Progenitor cell of endocrine pancreas (in vitro differentiated cells): ENCODE measurements at regions not wholly inside any gene's neighbourhood (a gene's known extent, or its start where the extent isn't known, plus 50 kb on each side); places are given as distances from the start of the nearest gene placed in this dataset.
"Not testable (repeated sequence)": the region's sequence is repeated elsewhere in the genome, so short reads cannot be mapped to it uniquely, and the experiment has no call there.

Experiments used
- DNase-seq: peaks from one replicate; pipeline ENCODE4 v3.0.0; 2021; ENCODE audit warnings: low spot score; ENCODE audit not compliant: unreplicated experiment
- H3K27ac Mint-ChIP-seq: 2 replicates; pipeline ENCODE4 v1.8.0; 2021; ENCODE audit warnings: mild to moderate bottlenecking, moderate library complexity, mixed read lengths
- H3K27me3 Mint-ChIP-seq: 2 replicates; pipeline ENCODE4 v1.8.0; 2021; ENCODE audit warnings: mixed read lengths
- H3K36me3 Mint-ChIP-seq: 2 replicates; pipeline ENCODE4 v1.8.0; 2022; ENCODE audit warnings: mixed read lengths; ENCODE audit not compliant: insufficient read depth
- H3K4me1 Mint-ChIP-seq: 2 replicates; pipeline ENCODE4 v1.8.0; 2021; ENCODE audit warnings: low read depth, mixed read lengths
- H3K4me3 Mint-ChIP-seq: 2 replicates; pipeline ENCODE4 v1.8.0; 2021; ENCODE audit warnings: low read depth, mild to moderate bottlenecking, moderate library complexity, mixed read lengths
- H3K9me3 Mint-ChIP-seq: 2 replicates; pipeline ENCODE4 v1.8.0; 2021; ENCODE audit warnings: low read depth, mixed read lengths
- CTCF ChIP-seq: fragments of 200-600 bp; sonication (generic); IDR thresholded peaks from one replicate; pipeline ENCODE4 v1.5.0; 2021; ENCODE audit warnings: antibody characterized with exemption, mild to moderate bottlenecking; ENCODE audit not compliant: unreplicated experiment

DNA sequence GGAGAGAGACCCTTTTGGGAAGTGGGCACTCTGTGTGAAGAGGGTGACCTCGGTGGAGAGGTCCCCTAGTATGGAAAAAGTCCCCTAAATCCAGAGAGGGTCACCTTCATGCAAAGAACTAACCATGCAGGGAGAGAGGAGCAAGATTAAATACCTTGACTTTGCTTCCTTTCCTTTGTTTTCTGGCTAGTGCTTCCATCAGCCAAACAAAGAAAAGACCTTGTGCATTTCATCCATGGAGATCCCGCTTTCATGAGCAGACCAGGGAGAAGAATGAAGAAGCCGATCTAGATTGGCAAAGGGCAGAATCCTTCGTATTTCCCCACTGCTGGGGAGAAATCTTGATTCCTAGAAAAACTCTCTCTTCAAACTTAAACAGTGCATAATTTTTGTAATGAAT is 813.3 kb upstream of the CDH6 start:
- no peaks in the 10 kb centered on the region for H3K36me3 Mint-ChIP-seq
- H3K27ac Mint-ChIP-seq = no peak overlapping the region
- TF ChIP-seq CTCF = no peak
- DNase-seq = no peak
- H3K4me3 Mint-ChIP-seq = no peak overlapping the region
- H3K9me3 Mint-ChIP-seq = no peaks in the 10 kb centered on the region
- H3K27me3 Mint-ChIP-seq = no peaks in the 10 kb centered on the region
- no peaks in the 10 kb centered on the region for H3K4me1 Mint-ChIP-seq

- Mint-ChIP-seq H3K27ac (no peak overlapping the region), H3K4me1 (peaks cover 11% of the 10 kb centered on the region), H3K9me3 (no peaks in the 10 kb centered on the region), H3K4me3 (no peak overlapping the region), H3K27me3 (no peaks in the 10 kb centered on the region), H3K36me3 (no peaks in the 10 kb centered on the region)
- TF ChIP-seq CTCF = no peak
- no peak for DNase-seq
These were observed 816.6 kb upstream of the CDH6 start for GRCh38 chr5:30376848-30377247.

DNA sequence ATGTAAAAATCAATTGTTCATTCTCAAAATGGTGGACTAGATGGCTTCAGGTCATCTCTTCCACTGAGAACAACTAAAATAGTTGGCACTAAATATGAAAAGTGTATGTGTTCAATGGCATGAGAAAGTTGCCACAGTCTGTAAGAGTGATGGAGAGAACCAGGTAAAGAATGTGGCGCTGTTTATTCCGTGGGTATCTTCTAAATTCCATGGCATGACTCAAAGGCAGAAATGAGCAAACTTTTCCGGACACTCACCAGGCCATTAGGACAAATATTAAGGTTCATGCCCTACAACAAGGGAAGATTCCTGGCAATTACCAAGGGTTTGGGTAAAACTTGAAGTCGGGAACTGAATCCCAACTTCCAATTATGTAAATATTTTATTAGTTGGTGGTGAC is 825.4 kb upstream of the CDH6 start:
- Mint-ChIP-seq H3K27me3 (no peaks in the 10 kb centered on the region), H3K4me3 (no peak overlapping the region), H3K27ac (no peak overlapping the region), H3K36me3 (no peaks in the 10 kb centered on the region), H3K9me3 (peaks cover 12% of the 10 kb centered on the region), H3K4me1 (peaks cover 2% of the 10 kb centered on the region)
- TF ChIP-seq CTCF = no peak
- DNase-seq = no peak

- not testable (repeated sequence) for H3K36me3 Mint-ChIP-seq, H3K4me1 Mint-ChIP-seq, DNase-seq, H3K27me3 Mint-ChIP-seq, H3K4me3 Mint-ChIP-seq, H3K27ac Mint-ChIP-seq
- H3K9me3 Mint-ChIP-seq = peaks cover 33% of the 10 kb centered on the region
These were observed 828.5 kb upstream of the CDH6 start for GRCh38 chr5:30365031-30365430.

DNA sequence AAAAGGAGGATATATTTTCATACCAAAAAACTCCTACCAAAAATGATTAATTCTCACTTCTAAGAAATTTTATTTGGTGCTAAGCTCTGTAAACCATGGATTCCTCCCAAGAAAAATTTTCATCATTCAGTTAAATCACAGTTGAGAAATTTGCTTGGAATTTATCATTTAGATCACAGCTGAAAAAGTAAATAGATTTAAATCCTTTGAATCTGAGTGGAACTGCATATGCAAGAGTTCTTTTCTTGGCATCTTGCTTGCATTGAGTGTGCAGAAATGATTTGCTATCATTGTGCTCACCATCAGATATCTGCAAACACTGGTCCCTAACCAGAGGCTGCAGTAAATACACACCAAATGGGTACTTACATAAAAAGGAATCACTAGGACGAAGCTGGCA is 836.1 kb upstream of the CDH6 start:
- H3K4me1 Mint-ChIP-seq = no peaks in the 10 kb centered on the region
- no peak for DNase-seq
- H3K4me3 Mint-ChIP-seq = no peak overlapping the region
- no peak overlapping the region for H3K27ac Mint-ChIP-seq
- H3K9me3 Mint-ChIP-seq = peaks cover 15% of the 10 kb centered on the region
- H3K36me3 Mint-ChIP-seq = no peaks in the 10 kb centered on the region
- no peaks in the 10 kb centered on the region for H3K27me3 Mint-ChIP-seq
- no peak for TF ChIP-seq CTCF

- Mint-ChIP-seq H3K4me1 (no peaks in the 10 kb centered on the region), H3K9me3 (peaks cover 3% of the 10 kb centered on the region), H3K27me3 (no peaks in the 10 kb centered on the region), H3K27ac (no peak overlapping the region), H3K4me3 (no peak overlapping the region), H3K36me3 (no peaks in the 10 kb centered on the region)
- TF ChIP-seq CTCF = no peak
- DNase-seq = no peak
These were observed 837.8 kb upstream of the CDH6 start for GRCh38 chr5:30355675-30356074.
